HepG2 (cell line): ENCODE measurements at regions not wholly inside any gene's neighbourhood (a gene's known extent, or its start where the extent isn't known, plus 50 kb on each side); places are given as distances from the start of the nearest gene placed in this dataset.
A peak's percentile ranks its signal among the peaks of the same experiment; 100 is the strongest.

ENCODE experiments used
- E2F2 ChIP-seq: sonication (generic); formaldehyde crosslinking; IDR thresholded peaks from 2 replicates; pipeline ENCODE4 v1.4.0; 2020; ENCODE audit warnings: missing genetic modification reagents, borderline replicate concordance
- GTF2F1 ChIP-seq: fragments of 150-350 bp; IDR thresholded peaks from 2 replicates; pipeline ENCODE4 v1.6.1; 2014; ENCODE audit warnings: low read length
- HHEX ChIP-seq: IDR thresholded peaks from 2 replicates; pipeline ENCODE4 v1.6.1; 2016; ENCODE audit warnings: control low read depth
- HINFP ChIP-seq: sonication (generic); formaldehyde crosslinking; IDR thresholded peaks from 2 replicates; pipeline ENCODE4 v1.4.0; 2020; ENCODE audit warnings: low read depth, mild to moderate bottlenecking, missing genetic modification reagents
- KLF6 ChIP-seq: IDR thresholded peaks from 2 replicates; pipeline ENCODE4 v1.8.0; 2016; ENCODE audit warnings: missing biosample characterization, missing genetic modification reagents
- LCORL ChIP-seq, 2 experiments: fragments of 450-650 bp in 1 of 2; sonication (generic) in 1 of 2; formaldehyde crosslinking in 1 of 2; IDR thresholded peaks; 2 replicates each; pipeline versions ENCODE4 v1.5.0 to v1.6.1; 2017 to 2020; ENCODE audit warnings: antibody characterized with exemption in 1 of 2, missing genetic modification reagents in 1 of 2
- SNAPC4 ChIP-seq: sonication (generic); formaldehyde crosslinking; IDR thresholded peaks from 2 replicates; pipeline ENCODE4 v1.4.0; 2020; ENCODE audit warnings: mild to moderate bottlenecking, missing genetic modification reagents
- SRSF9 ChIP-seq: fragments of 200-400 bp; formaldehyde crosslinking; IDR thresholded peaks from 2 replicates; pipeline ENCODE4 v1.6.1; 2018; ENCODE audit warnings: borderline replicate concordance, mild to moderate bottlenecking, low read depth, low read length; ENCODE audit not compliant: insufficient read depth, poor library complexity, severe bottlenecking
- TARDBP ChIP-seq: sonication (generic); formaldehyde crosslinking; IDR thresholded peaks from 2 replicates; pipeline ENCODE4 v1.8.0; 2022; ENCODE audit warnings: mild to moderate bottlenecking, missing genetic modification reagents
- TRIM24 ChIP-seq: sonication (generic); formaldehyde crosslinking; IDR thresholded peaks from 2 replicates; pipeline ENCODE4 v1.8.0; 2022; ENCODE audit warnings: mild to moderate bottlenecking, missing genetic modification reagents
- ZBTB44 ChIP-seq: sonication (generic); formaldehyde crosslinking; IDR thresholded peaks from 2 replicates; pipeline ENCODE4 v1.4.0; 2020; ENCODE audit warnings: missing genetic modification reagents
- ZNF18 ChIP-seq: sonication (generic); formaldehyde crosslinking; IDR thresholded peaks from 2 replicates; pipeline ENCODE4 v1.8.0; 2022; ENCODE audit warnings: mild to moderate bottlenecking, missing genetic modification reagents; ENCODE audit not compliant: insufficient replicate concordance
- ZNF207 ChIP-seq: fragments of 450-650 bp; IDR thresholded peaks from 2 replicates; pipeline ENCODE4 v1.6.1; 2016; ENCODE audit warnings: antibody characterized with exemption, borderline replicate concordance
- ZNF24 ChIP-seq: fragments of 450-650 bp; IDR thresholded peaks from 2 replicates; pipeline ENCODE4 v1.6.1; 2017; ENCODE audit warnings: antibody characterized with exemption, mild to moderate bottlenecking
- ZNF616 ChIP-seq: sonication (generic); formaldehyde crosslinking; IDR thresholded peaks from 2 replicates; pipeline ENCODE4 v1.5.0; 2020; ENCODE audit warnings: low read depth, mild to moderate bottlenecking, missing genetic modification reagents
- ZNF703 ChIP-seq: sonication (generic); formaldehyde crosslinking; IDR thresholded peaks from 2 replicates; pipeline ENCODE4 v1.5.1; 2020; ENCODE audit warnings: missing genetic modification reagents, mild to moderate bottlenecking, moderate library complexity, borderline replicate concordance

GRCh38 chr13:50081679-50082425 lies 66.6 kb downstream of the KCNRG start (continued):
- TF ChIP-seq GTF2F1: no peak
- no peak for TF ChIP-seq ZNF616 (CRISPR knock-in tag)
- peak; percentile 33; the same call in 1 of the 2 replicates for TF ChIP-seq TARDBP
- no peak for TF ChIP-seq ZNF207
- TF ChIP-seq ZBTB44 (CRISPR knock-in tag): no peak
- no peak for TF ChIP-seq HINFP (CRISPR knock-in tag)
- no peak for TF ChIP-seq SRSF9
- TF ChIP-seq SNAPC4 (CRISPR knock-in tag): peak; percentile 99
- TF ChIP-seq ZNF24: no peak
- TF ChIP-seq ZNF18 (CRISPR knock-in tag): no peak
- peak; percentile 62; the same call in 1 of the 2 replicates for TF ChIP-seq E2F2 (CRISPR knock-in tag)
- TF ChIP-seq LCORL (IDR thresholded peaks at IDR 0.05): no peak
- no peak; the same call in none of the 2 replicates for TF ChIP-seq LCORL (CRISPR knock-in tag; IDR thresholded peaks at IDR 0.05)
- TF ChIP-seq KLF6 (CRISPR knock-in tag): no peak; the same call in 1 of the 2 replicates
- TF ChIP-seq ZNF703 (CRISPR knock-in tag): no peak
- no peak for TF ChIP-seq HHEX (CRISPR knock-in tag)
- no peak for TF ChIP-seq TRIM24
